T-cell (primary cell): ENCODE measurements at regions not wholly inside any gene's neighbourhood (a gene's known extent, or its start where the extent isn't known, plus 50 kb on each side); places are given as distances from the start of the nearest gene placed in this dataset.

ENCODE experiments used
- ATAC-seq, 4 experiments: fragments of 200-7000 bp in 3 of 4; fragments of 150-1000 bp in 1 of 4; cut with Tn5 transposase; replicated peaks in 1 of 4; 1 replicate in 3 of 4; 2 replicates in 1 of 4; pipeline ENCODE4 v1.10.0; 2021; ENCODE audit warnings: moderate library complexity in 3 of 4, mild to moderate bottlenecking in 2 of 4, moderate number of reproducible peaks in 1 of 4
- CTCF ChIA-PET, 2 donors: fragments of 300-600 bp; sonication (Branson Sonifier 250); formaldehyde crosslinking; loops; one replicate each; lab custom pipeline; 2022; ENCODE audit warnings: antibody characterized with exemption in 2 of 2; lab: Charles Lee
- POLR2A ChIA-PET, 2 donors: fragments of 300-600 bp; sonication (Branson Sonifier 250); formaldehyde crosslinking; loops; one replicate each; lab custom pipeline; 2022; ENCODE audit warnings: antibody characterized with exemption in 2 of 2; lab: Charles Lee
- DNase-seq, 35 experiments: peaks; one replicate each; pipeline versions ENCODE4 v3.0.0 to v3.0.0-alpha.2; 2013 to 2023
- H3K27ac ChIP-seq: one replicate; pipeline ENCODE4 v1.5.1; 2013; ENCODE audit warnings: low read length
- H3K27me3 ChIP-seq, 2 experiments: replicated peaks in 1 of 2; 1 replicate in 1 of 2; 2 replicates in 1 of 2; pipeline versions ENCODE4 v1.6.1 to v1.7.0; 2013; ENCODE audit warnings: low read length in 1 of 2, mixed read lengths in 1 of 2; ENCODE audit not compliant: control insufficient read depth in 2 of 2, insufficient read depth in 2 of 2; ENCODE audit errors: extremely low read depth in 1 of 2
- H3K36me3 ChIP-seq, 2 donors: 1 replicate in 1 of 2; 2 replicates in 1 of 2; pipeline versions ENCODE4 v1.6.1 to v1.7.0; 2013; ENCODE audit warnings: low read length in 1 of 2; ENCODE audit not compliant: control insufficient read depth in 2 of 2, insufficient read depth in 1 of 2; ENCODE audit errors: extremely low read depth in 1 of 2
- H3K4me1 ChIP-seq, 2 experiments: 1 replicate in 1 of 2; 2 replicates in 1 of 2; pipeline versions ENCODE4 v1.6.1 to v1.7.0; 2013; ENCODE audit warnings: low read length in 2 of 2, mixed read lengths in 1 of 2; ENCODE audit not compliant: insufficient read depth in 2 of 2, control insufficient read depth in 1 of 2; ENCODE audit errors: extremely low read depth in 1 of 2
- H3K4me3 ChIP-seq, 2 donors: 1 replicate in 1 of 2; 2 replicates in 1 of 2; pipeline versions ENCODE4 v1.5.1 to v1.7.0; 2013; ENCODE audit warnings: mild to moderate bottlenecking in 2 of 2, low read length in 1 of 2, moderate library complexity in 1 of 2; ENCODE audit not compliant: control insufficient read depth in 1 of 2; ENCODE audit errors: extremely low read depth in 1 of 2
- H3K9me3 ChIP-seq: 2 replicates; pipeline ENCODE4 v1.7.0; 2013
- H3K27ac Mint-ChIP-seq, 2 donors: one replicate each; pipeline ENCODE4 v1.8.0; 2020 to 2021; ENCODE audit warnings: mild to moderate bottlenecking in 2 of 2, mixed read lengths in 2 of 2
- H3K27me3 Mint-ChIP-seq, 2 donors: one replicate each; pipeline ENCODE4 v1.8.0; 2021 to 2022; ENCODE audit warnings: mixed read lengths in 2 of 2
- H3K36me3 Mint-ChIP-seq: one replicate; pipeline ENCODE4 v1.8.0; 2021; ENCODE audit warnings: mixed read lengths
- H3K4me1 Mint-ChIP-seq, 3 donors: one replicate each; pipeline ENCODE4 v1.8.0; 2020 to 2022; ENCODE audit warnings: mixed read lengths in 3 of 3, mild to moderate bottlenecking in 1 of 3
- H3K4me3 Mint-ChIP-seq, 3 donors: one replicate each; pipeline ENCODE4 v1.8.0; 2020 to 2022; ENCODE audit warnings: mild to moderate bottlenecking in 3 of 3, mixed read lengths in 3 of 3, moderate library complexity in 3 of 3
- H3K9me3 Mint-ChIP-seq, 3 donors: one replicate each; pipeline ENCODE4 v1.8.0; 2020 to 2022; ENCODE audit warnings: mixed read lengths in 3 of 3
- WGBS: methylation state at CpG from one replicate; pipeline ENCODE4 v1.1.5; 2013; ENCODE audit warnings: missing lambda C conversion rate; ENCODE audit not compliant: insufficient coverage; 5-methylcytosine and 5-hydroxymethylcytosine counted together

- H3K4me3 ChIP-seq = no peak overlapping the region
- H3K27ac ChIP-seq = no peak overlapping the region
- no peak overlapping the region for H3K27ac Mint-ChIP-seq
- ChIA-PET CTCF (no interaction called here), POLR2A (interaction anchor here in 1 of 2 donors (0.6 kb wide), 1 partner anchor 31 kb away, joined by 3 read pairs; no protein-coding TSS in a partner anchor)
- WGBS = 96% methylated on average over 3 of the region's 9 CpGs
- H3K4me1 ChIP-seq = peaks cover 0 to 4% of the 10 kb centered on the region in 2 experiments
- H3K36me3 ChIP-seq = no peaks in the 10 kb centered on the region
- DNase-seq (no peak), ATAC-seq (no peak)
- H3K9me3 ChIP-seq = no peaks in the 10 kb centered on the region
- H3K36me3 Mint-ChIP-seq = no peaks in the 10 kb centered on the region
- H3K27me3 Mint-ChIP-seq = no peaks in the 10 kb centered on the region
- H3K27me3 ChIP-seq = no peaks in the 10 kb centered on the region
- peaks cover 0 to 8% (median 3%) of the 10 kb centered on the region in 3 donors for H3K4me1 Mint-ChIP-seq
- H3K9me3 Mint-ChIP-seq = peaks cover 0 to 5% (median 0%) of the 10 kb centered on the region in 3 donors
- H3K4me3 Mint-ChIP-seq = no peak overlapping the region
These were observed 100.8 kb downstream of the TOMM20 start for GRCh38 chr1:235027862-235028250.

GRCh38 chr1:235027076-235027861 lies 101.4 kb downstream of the TOMM20 start:
- H3K36me3 ChIP-seq = no peaks in the 10 kb centered on the region
- ChIA-PET POLR2A (interaction anchor here (0.6 to 0.7 kb wide), 4 partner anchors 8 to 56 kb away, joined by 3 to 10 read pairs (median 4); no protein-coding TSS in a partner anchor), CTCF (no interaction called here)
- DNase-seq (no peak), ATAC-seq (no peak)
- no peaks in the 10 kb centered on the region for H3K9me3 ChIP-seq
- H3K4me3 Mint-ChIP-seq = no peak overlapping the region
- H3K36me3 Mint-ChIP-seq = no peaks in the 10 kb centered on the region
- H3K4me1 Mint-ChIP-seq = peaks cover 0 to 8% (median 3%) of the 10 kb centered on the region in 3 donors
- H3K4me3 ChIP-seq = no peak overlapping the region
- peaks cover 0 to 5% (median 0%) of the 10 kb centered on the region in 3 donors for H3K9me3 Mint-ChIP-seq
- H3K4me1 ChIP-seq = peaks cover 0 to 4% of the 10 kb centered on the region in 2 experiments
- H3K27ac Mint-ChIP-seq = no peak overlapping the region
- no peaks in the 10 kb centered on the region for H3K27me3 ChIP-seq
- WGBS = over 99% methylated on average over 9 of the region's 13 CpGs
- H3K27me3 Mint-ChIP-seq = no peaks in the 10 kb centered on the region
- H3K27ac ChIP-seq = no peak overlapping the region

GRCh38 chr1:235025422-235025984 lies 103.1 kb downstream of the TOMM20 start:
- no peaks in the 10 kb centered on the region for H3K4me1 ChIP-seq
- peaks cover 0 to 3% (median 2%) of the 10 kb centered on the region in 3 donors for H3K4me1 Mint-ChIP-seq
- no peak overlapping the region for H3K27ac Mint-ChIP-seq
- DNase-seq (no peak), ATAC-seq (no peak)
- no peaks in the 10 kb centered on the region for H3K36me3 Mint-ChIP-seq
- H3K9me3 ChIP-seq = no peaks in the 10 kb centered on the region
- H3K27me3 ChIP-seq = no peaks in the 10 kb centered on the region
- ChIA-PET CTCF (no interaction called here), POLR2A (interaction anchor here in 1 of 2 donors (0.6 kb wide), 2 partner anchors 9 to 95 kb away, joined by 3 read pairs; no protein-coding TSS in a partner anchor)
- WGBS = no CpG with 5 or more reads among the region's 5 CpGs
- no peaks in the 10 kb centered on the region for H3K27me3 Mint-ChIP-seq
- H3K4me3 ChIP-seq = no peak overlapping the region
- no peaks in the 10 kb centered on the region for H3K36me3 ChIP-seq
- H3K9me3 Mint-ChIP-seq = peaks cover 0 to 5% (median 0%) of the 10 kb centered on the region in 3 donors
- no peak overlapping the region for H3K27ac ChIP-seq
- no peak overlapping the region for H3K4me3 Mint-ChIP-seq

GRCh38 chr1:235024711-235025421 lies 103.8 kb downstream of the TOMM20 start:
- Mint-ChIP-seq H3K4me1 (peaks cover 0 to 3% (median 2%) of the 10 kb centered on the region in 3 donors), H3K9me3 (peaks cover 0 to 5% (median 0%) of the 10 kb centered on the region in 3 donors), H3K36me3 (no peaks in the 10 kb centered on the region), H3K4me3 (no peak overlapping the region), H3K27ac (no peak overlapping the region), H3K27me3 (no peaks in the 10 kb centered on the region)
- ChIA-PET POLR2A (interaction anchor here (0.6 to 0.7 kb wide), 2 partner anchors 9 to 413 kb away, joined by 3 read pairs; no protein-coding TSS in a partner anchor), CTCF (no interaction called here)
- Histone ChIP-seq H3K27me3 (no peaks in the 10 kb centered on the region), H3K36me3 (no peaks in the 10 kb centered on the region), H3K4me3 (no peak overlapping the region), H3K4me1 (no peaks in the 10 kb centered on the region), H3K9me3 (no peaks in the 10 kb centered on the region), H3K27ac (no peak overlapping the region)
- DNase-seq (no peak), ATAC-seq (no peak)
- 89% methylated on average over 3 of the region's 7 CpGs for WGBS

GRCh38 chr1:235023711-235024439 lies 104.8 kb downstream of the TOMM20 start:
- Histone ChIP-seq H3K27ac (no peak overlapping the region), H3K9me3 (no peaks in the 10 kb centered on the region), H3K36me3 (no peaks in the 10 kb centered on the region), H3K27me3 (no peaks in the 10 kb centered on the region), H3K4me3 (no peak overlapping the region), H3K4me1 (no peaks in the 10 kb centered on the region)
- Mint-ChIP-seq H3K36me3 (no peaks in the 10 kb centered on the region), H3K4me3 (no peak overlapping the region), H3K27ac (no peak overlapping the region), H3K9me3 (peaks cover 0 to 5% (median 0%) of the 10 kb centered on the region in 3 donors), H3K4me1 (peaks cover 4 to 10% (median 7%) of the 10 kb centered on the region in 3 donors), H3K27me3 (no peaks in the 10 kb centered on the region)
- 82% methylated on average over 4 of the region's 10 CpGs for WGBS
- ChIA-PET CTCF (no interaction called here), POLR2A (interaction anchor here in 1 of 2 donors (0.6 to 0.7 kb wide), 2 partner anchors 412 kb away, joined by 3 read pairs; no protein-coding TSS in a partner anchor)
- DNase-seq = no peak
- ATAC-seq = no peak
